Activated naive CD8-positive, alpha-beta T cell treated with anti-CD3 and anti-CD28 coated beads for 36 hours (primary cell): ENCODE measurements at regions not wholly inside any gene's neighbourhood (a gene's known extent, or its start where the extent isn't known, plus 50 kb on each side); places are given as distances from the start of the nearest gene placed in this dataset.
"Not testable (repeated sequence)": the region's sequence is repeated elsewhere in the genome, so short reads cannot be mapped to it uniquely, and the experiment has no call there.

Experiments
- DNase-seq: peaks from one replicate; pipeline ENCODE4 v3.0.0; 2021
- H3K27ac Mint-ChIP-seq: one replicate; pipeline ENCODE4 v1.8.0; 2022; ENCODE audit warnings: mild to moderate bottlenecking, moderate library complexity, mixed read lengths
- H3K27me3 Mint-ChIP-seq: one replicate; pipeline ENCODE4 v1.8.0; 2022; ENCODE audit warnings: mild to moderate bottlenecking, mixed read lengths
- H3K36me3 Mint-ChIP-seq: one replicate; pipeline ENCODE4 v1.8.0; 2021; ENCODE audit warnings: mild to moderate bottlenecking, mixed read lengths
- H3K4me1 Mint-ChIP-seq: one replicate; pipeline ENCODE4 v1.8.0; 2021; ENCODE audit warnings: mixed read lengths
- H3K4me3 Mint-ChIP-seq: one replicate; pipeline ENCODE4 v1.8.0; 2022; ENCODE audit warnings: mild to moderate bottlenecking, moderate library complexity, mixed read lengths
- H3K9me3 Mint-ChIP-seq: one replicate; pipeline ENCODE4 v1.8.0; 2022; ENCODE audit warnings: mixed read lengths

GRCh38 chr22:33971561-33971961 is 51.3 kb upstream of the LARGE1 start:
- H3K4me1 Mint-ChIP-seq, result no peaks in the 10 kb centered on the region
- DNase-seq, result no peak
- no peak overlapping the region for H3K4me3 Mint-ChIP-seq
- no peaks in the 10 kb centered on the region for H3K36me3 Mint-ChIP-seq
- H3K9me3 Mint-ChIP-seq, result no peaks in the 10 kb centered on the region
- peaks cover 21% of the 10 kb centered on the region for H3K27me3 Mint-ChIP-seq
- no peak overlapping the region for H3K27ac Mint-ChIP-seq

GRCh38 chr22:33975841-33976240 is 55.6 kb upstream of the LARGE1 start:
- H3K36me3 Mint-ChIP-seq, result no peaks in the 10 kb centered on the region
- no peaks in the 10 kb centered on the region for H3K9me3 Mint-ChIP-seq
- DNase-seq, result no peak
- no peak overlapping the region for H3K27ac Mint-ChIP-seq
- H3K4me1 Mint-ChIP-seq, result no peaks in the 10 kb centered on the region
- H3K27me3 Mint-ChIP-seq, result peaks cover 23% of the 10 kb centered on the region
- no peak overlapping the region for H3K4me3 Mint-ChIP-seq

GRCh38 chr22:33983558-33983957 is 63.3 kb upstream of the LARGE1 start:
- H3K27ac Mint-ChIP-seq, result no peak overlapping the region
- no peak overlapping the region for H3K4me3 Mint-ChIP-seq
- no peaks in the 10 kb centered on the region for H3K9me3 Mint-ChIP-seq
- H3K4me1 Mint-ChIP-seq, result no peaks in the 10 kb centered on the region
- no peak for DNase-seq
- H3K36me3 Mint-ChIP-seq, result no peaks in the 10 kb centered on the region
- peaks cover 4% of the 10 kb centered on the region for H3K27me3 Mint-ChIP-seq

- H3K27me3 Mint-ChIP-seq, result peaks cover 3% of the 10 kb centered on the region
- H3K9me3 Mint-ChIP-seq, result no peaks in the 10 kb centered on the region
- H3K4me1 Mint-ChIP-seq, result no peaks in the 10 kb centered on the region
- no peak overlapping the region for H3K4me3 Mint-ChIP-seq
- no peaks in the 10 kb centered on the region for H3K36me3 Mint-ChIP-seq
- no peak for DNase-seq
- H3K27ac Mint-ChIP-seq, result no peak overlapping the region
Measured at GRCh38 chr22:33984211-33984610, 63.9 kb upstream of the LARGE1 start.

- no peak overlapping the region for H3K27ac Mint-ChIP-seq
- H3K4me1 Mint-ChIP-seq, result no peaks in the 10 kb centered on the region
- no peak overlapping the region for H3K4me3 Mint-ChIP-seq
- H3K9me3 Mint-ChIP-seq, result no peaks in the 10 kb centered on the region
- no peaks in the 10 kb centered on the region for H3K36me3 Mint-ChIP-seq
- no peak for DNase-seq
- peaks cover 3% of the 10 kb centered on the region for H3K27me3 Mint-ChIP-seq
Measured at GRCh38 chr22:33984656-33985285, 64.5 kb upstream of the LARGE1 start.

- H3K27ac Mint-ChIP-seq, result no peak overlapping the region
- no peaks in the 10 kb centered on the region for H3K9me3 Mint-ChIP-seq
- H3K4me3 Mint-ChIP-seq, result no peak overlapping the region
- H3K4me1 Mint-ChIP-seq, result no peaks in the 10 kb centered on the region
- H3K27me3 Mint-ChIP-seq, result peaks cover 3% of the 10 kb centered on the region
- no peak for DNase-seq
- no peaks in the 10 kb centered on the region for H3K36me3 Mint-ChIP-seq
Measured at GRCh38 chr22:33985506-33985905, 65.2 kb upstream of the LARGE1 start.

- Mint-ChIP-seq H3K27ac (no peak overlapping the region), H3K9me3 (no peaks in the 10 kb centered on the region), H3K4me3 (no peak overlapping the region), H3K36me3 (no peaks in the 10 kb centered on the region), H3K27me3 (peaks cover 3% of the 10 kb centered on the region), H3K4me1 (no peaks in the 10 kb centered on the region)
- no peak for DNase-seq
Measured at GRCh38 chr22:33986167-33986771, 66.0 kb upstream of the LARGE1 start.

GRCh38 chr22:33986954-33987353 is 66.7 kb upstream of the LARGE1 start:
- no peaks in the 10 kb centered on the region for H3K4me1 Mint-ChIP-seq
- no peaks in the 10 kb centered on the region for H3K9me3 Mint-ChIP-seq
- no peak overlapping the region for H3K27ac Mint-ChIP-seq
- DNase-seq, result no peak
- no peaks in the 10 kb centered on the region for H3K36me3 Mint-ChIP-seq
- peaks cover 3% of the 10 kb centered on the region for H3K27me3 Mint-ChIP-seq
- no peak overlapping the region for H3K4me3 Mint-ChIP-seq

GRCh38 chr22:33989263-33989662 is 69.0 kb upstream of the LARGE1 start:
- not testable (repeated sequence) for DNase-seq, H3K27me3 Mint-ChIP-seq, H3K4me1 Mint-ChIP-seq, H3K36me3 Mint-ChIP-seq, H3K9me3 Mint-ChIP-seq, H3K27ac Mint-ChIP-seq, H3K4me3 Mint-ChIP-seq

- Mint-ChIP-seq H3K4me3 (no peak overlapping the region), H3K27me3 (peaks cover 1% of the 10 kb centered on the region), H3K4me1 (no peaks in the 10 kb centered on the region), H3K36me3 (no peaks in the 10 kb centered on the region), H3K9me3 (no peaks in the 10 kb centered on the region), H3K27ac (no peak overlapping the region)
- no peak for DNase-seq
Measured at GRCh38 chr22:33991620-33992019, 71.3 kb upstream of the LARGE1 start.

- Mint-ChIP-seq H3K27me3 (no peaks in the 10 kb centered on the region), H3K36me3 (no peaks in the 10 kb centered on the region), H3K4me3 (no peak overlapping the region), H3K4me1 (no peaks in the 10 kb centered on the region), H3K27ac (no peak overlapping the region), H3K9me3 (peaks cover 20% of the 10 kb centered on the region)
- DNase-seq, result no peak
Measured at GRCh38 chr22:33996824-33997223, 76.5 kb upstream of the LARGE1 start.

GRCh38 chr22:34000879-34001526 is 80.7 kb upstream of the LARGE1 start:
- H3K27ac Mint-ChIP-seq, result no peak overlapping the region
- H3K4me1 Mint-ChIP-seq, result no peaks in the 10 kb centered on the region
- no peak for DNase-seq
- no peaks in the 10 kb centered on the region for H3K36me3 Mint-ChIP-seq
- H3K4me3 Mint-ChIP-seq, result no peak overlapping the region
- H3K9me3 Mint-ChIP-seq, result peaks cover 25% of the 10 kb centered on the region
- no peaks in the 10 kb centered on the region for H3K27me3 Mint-ChIP-seq

GRCh38 chr22:34001701-34002466 is 81.6 kb upstream of the LARGE1 start:
- DNase-seq, result no peak
- no peaks in the 10 kb centered on the region for H3K4me1 Mint-ChIP-seq
- peaks cover 25% of the 10 kb centered on the region for H3K9me3 Mint-ChIP-seq
- H3K4me3 Mint-ChIP-seq, result no peak overlapping the region
- H3K27ac Mint-ChIP-seq, result no peak overlapping the region
- H3K36me3 Mint-ChIP-seq, result no peaks in the 10 kb centered on the region
- H3K27me3 Mint-ChIP-seq, result no peaks in the 10 kb centered on the region

GRCh38 chr22:34004058-34004457 is 83.8 kb upstream of the LARGE1 start:
- Mint-ChIP-seq H3K4me1 (no peaks in the 10 kb centered on the region), H3K27me3 (no peaks in the 10 kb centered on the region), H3K4me3 (no peak overlapping the region), H3K9me3 (peaks cover 18% of the 10 kb centered on the region), H3K27ac (no peak overlapping the region), H3K36me3 (no peaks in the 10 kb centered on the region)
- no peak for DNase-seq

GRCh38 chr22:34010259-34010658 is 90.0 kb upstream of the LARGE1 start:
- Mint-ChIP-seq H3K9me3 (peaks cover 8% of the 10 kb centered on the region), H3K27ac (no peak overlapping the region)
- DNase-seq, result no peak

More at GRCh38 chr22:34010259-34010658, 90.0 kb upstream of the LARGE1 start:
- Mint-ChIP-seq H3K27me3 (peaks cover 4% of the 10 kb centered on the region), H3K4me3 (no peak overlapping the region), H3K36me3 (no peaks in the 10 kb centered on the region), H3K4me1 (no peaks in the 10 kb centered on the region)
